Motor neuron (in vitro differentiated cells): ENCODE measurements at regions not wholly inside any gene's neighbourhood (a gene's known extent, or its start where the extent isn't known, plus 50 kb on each side); places are given as distances from the start of the nearest gene placed in this dataset.

Experiments used
- ATAC-seq, 8 experiments: fragments of 200-7000 bp; cut with Tn5 transposase; replicated peaks in 6 of 8; 2 replicates each; pipeline ENCODE4 v1.8.0; 2021; ENCODE audit warnings: mild to moderate bottlenecking in 8 of 8, moderate library complexity in 8 of 8
- H3K27ac ChIP-seq, 2 donors: fragments of 250-450 bp; sonication (Bioruptor Pico); 2 replicates each; pipeline ENCODE4 v1.9.0; 2021; ENCODE audit warnings: antibody characterized with exemption in 2 of 2, mild to moderate bottlenecking in 2 of 2, moderate library complexity in 1 of 2
- H3K4me1 ChIP-seq, 2 donors: fragments of 250-450 bp; sonication (Bioruptor Pico); replicated peaks in 1 of 2; 2 replicates each; pipeline ENCODE4 v1.6.1; 2021; ENCODE audit warnings: antibody characterized with exemption in 2 of 2, mild to moderate bottlenecking in 2 of 2, moderate library complexity in 1 of 2
- H3K4me3 ChIP-seq, 5 donors: fragments of 250-450 bp; sonication (Bioruptor Pico); 2 replicates each; pipeline ENCODE4 v1.9.0; 2021; ENCODE audit warnings: antibody characterized with exemption in 5 of 5, mild to moderate bottlenecking in 5 of 5, moderate library complexity in 4 of 5
- WGBS, 10 experiments: fragments of 450-650 bp; shearing (Covaris generic); methylation state at CpG; one replicate each; pipeline ENCODE4 v1.0.0; 2022; 5-methylcytosine and 5-hydroxymethylcytosine counted together
- in situ Hi-C, 9 experiments: fragments of 400-800 bp; cut with MboI; loops; one replicate each; pipeline ENCODE4 v1.15.0; 2021; ENCODE audit warnings: low sequenced_read_pairs in 9 of 9, low pct_unique_long_range_greater_than_20kb in 2 of 9; ENCODE audit not compliant: unreplicated experiment in 9 of 9

DNA sequence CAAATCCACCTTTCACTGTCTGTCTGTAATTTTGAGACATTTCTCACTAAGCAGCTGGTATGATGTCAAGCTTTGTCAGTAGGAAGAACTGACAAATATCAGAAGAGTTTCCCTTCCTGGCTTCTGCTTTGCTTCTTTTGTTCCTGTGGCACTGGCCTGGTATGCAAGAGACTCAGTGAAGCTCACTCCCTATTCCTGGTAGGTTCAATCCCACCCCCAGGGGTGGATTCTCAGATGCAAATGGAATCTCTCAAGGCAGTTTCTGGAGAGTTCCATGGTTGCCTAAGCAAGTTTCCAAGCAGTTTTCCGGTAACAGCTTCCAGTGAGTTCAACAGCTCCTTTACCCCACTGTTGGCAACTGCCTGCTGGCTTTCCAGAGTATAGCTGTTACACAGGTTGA lies 683.4 kb downstream of the PTPRC start:
- WGBS, 10 experiments = 33 to 100% (median 93%) methylated on average over 1 of the region's 1 CpG; no CpG with 5 or more reads in 4 of the 10 experiments
- Histone ChIP-seq H3K4me1 (no peaks in the 10 kb centered on the region), H3K27ac (no peak overlapping the region), H3K4me3 (no peak overlapping the region)
- in situ Hi-C loops = no loop called here
- peak in 2 of 8 experiments; percentile 84 to 99 for ATAC-seq

DNA sequence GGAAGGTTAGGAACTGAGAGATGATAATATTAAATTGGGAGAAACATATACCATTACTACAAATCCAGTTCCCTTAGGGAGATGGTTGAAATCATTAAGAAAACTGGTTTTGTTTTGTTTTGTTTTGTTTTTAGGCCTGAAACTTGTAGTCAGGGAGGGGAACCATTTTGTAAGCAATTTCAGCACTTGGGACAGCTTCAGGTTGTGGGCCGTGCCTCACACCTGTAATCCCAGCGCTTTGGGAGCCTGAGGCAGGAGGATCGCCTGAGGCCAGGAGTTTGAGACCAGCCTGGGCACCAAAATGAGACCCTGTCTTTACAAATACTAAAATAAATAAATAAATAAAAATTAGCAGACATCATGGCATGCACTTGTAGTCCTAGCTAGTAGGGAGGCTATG lies 694.3 kb upstream of the NR5A2 start:
- H3K27ac ChIP-seq = no peak overlapping the region
- in situ Hi-C loops = no loop called here
- 17 to 100% (median 94%) methylated on average over 1 to 3 of the region's 3 CpGs; no CpG with 5 or more reads in 2 of the 10 experiments for WGBS, 10 experiments
- H3K4me1 ChIP-seq = peaks cover 3 to 7% of the 10 kb centered on the region in 2 donors
- H3K4me3 ChIP-seq = no peak overlapping the region
- ATAC-seq = no peak

DNA sequence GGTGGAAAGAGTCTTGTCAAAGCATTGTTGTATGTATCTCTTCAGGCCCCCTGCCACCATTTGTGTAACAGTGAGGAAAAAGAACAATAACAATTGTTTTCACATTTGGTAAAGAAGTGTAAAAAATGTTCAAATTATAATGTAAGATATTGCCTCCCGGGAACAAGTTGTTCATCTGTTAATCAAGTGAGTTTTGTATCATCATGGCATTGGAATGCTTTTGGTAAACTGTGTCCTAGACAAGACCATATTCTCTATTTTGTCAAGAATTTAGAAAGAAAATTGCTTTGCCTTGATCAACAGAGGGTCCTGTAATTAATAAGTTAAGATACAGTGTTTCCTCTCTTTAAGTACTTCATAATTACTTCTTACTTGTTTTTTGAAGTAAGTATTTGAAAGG lies 692.0 kb upstream of the NR5A2 start:
- WGBS, 10 experiments = 0 to 100% (median 72%) methylated on average over 1 of the region's 1 CpG

DNA sequence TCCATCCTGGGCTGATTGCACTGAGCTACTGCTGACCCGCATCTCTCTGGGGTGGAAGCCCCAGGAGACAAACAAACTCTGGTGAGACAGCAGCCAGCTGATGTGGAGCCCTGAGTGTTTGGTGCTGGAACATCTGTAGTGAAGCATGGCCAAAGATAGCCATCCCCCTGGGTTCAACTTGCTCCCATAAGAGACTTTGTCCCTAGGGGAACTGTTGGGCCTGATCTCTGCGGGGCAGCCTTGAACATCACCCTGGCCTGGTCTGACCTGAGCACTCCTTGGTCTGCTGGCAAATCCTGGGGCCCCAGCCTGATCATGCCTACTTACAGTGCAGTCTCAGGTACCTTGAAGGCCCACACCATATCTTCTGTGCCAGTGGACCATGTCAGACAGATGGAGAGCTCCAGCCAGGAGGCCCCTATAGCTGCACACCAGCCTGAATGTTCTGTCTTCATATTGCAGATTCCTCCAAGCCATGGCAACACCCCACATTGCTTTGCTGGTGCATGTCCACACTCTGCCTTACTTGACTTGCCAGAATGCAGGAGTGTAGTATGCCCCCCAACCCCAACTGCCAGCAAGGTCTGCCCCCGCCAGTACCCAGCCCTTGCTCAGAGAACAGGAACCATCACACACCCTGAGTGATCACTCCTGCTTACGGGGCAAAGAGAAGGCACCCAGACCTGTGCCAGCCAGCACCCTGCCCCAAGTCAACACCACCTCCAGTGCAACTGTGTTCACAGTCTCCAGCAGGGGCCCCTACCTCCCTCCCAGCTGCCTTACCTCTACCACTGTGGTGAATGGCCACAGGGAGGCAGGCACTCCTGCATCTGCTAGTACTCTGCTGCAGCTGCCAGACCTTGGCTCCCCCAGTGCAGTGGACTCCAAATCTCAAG lies 690.5 kb upstream of the NR5A2 start:
- in situ Hi-C loops = no loop called here
- H3K27ac ChIP-seq = no peak overlapping the region
- H3K4me1 ChIP-seq = peaks cover 3 to 7% of the 10 kb centered on the region in 2 donors
- WGBS, 10 experiments = 90 to 100% (median 95%) methylated on average over 1 to 3 of the region's 4 CpGs; no CpG with 5 or more reads in 6 of the 10 experiments
- no peak for ATAC-seq
- H3K4me3 ChIP-seq = no peak overlapping the region

More for the DNA sequence above, 692.0 kb upstream of the NR5A2 start:
- Histone ChIP-seq H3K4me3 (no peak overlapping the region), H3K27ac (no peak overlapping the region), H3K4me1 (peaks cover 3 to 7% of the 10 kb centered on the region in 2 donors)
- in situ Hi-C loops = no loop called here
- ATAC-seq = no peak

DNA sequence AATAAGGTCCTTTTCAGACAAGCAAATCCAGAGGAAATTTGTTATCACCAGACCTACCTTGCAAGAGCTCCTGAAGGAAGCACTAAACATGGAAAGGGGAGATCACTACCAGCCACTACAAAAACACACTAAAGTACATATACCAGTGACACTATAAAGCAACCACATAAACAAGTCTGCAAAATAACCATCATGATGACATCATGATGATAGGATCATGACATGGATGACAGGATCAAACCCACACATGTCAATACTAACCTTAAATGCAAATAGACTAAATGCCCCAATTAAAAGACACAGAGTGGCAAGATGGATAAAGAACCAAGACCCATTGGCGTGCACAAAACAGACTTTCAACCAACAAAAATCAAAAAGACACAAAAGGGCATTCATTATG lies 688.8 kb upstream of the NR5A2 start:
- peaks cover 3 to 7% of the 10 kb centered on the region in 2 donors for H3K4me1 ChIP-seq
- ATAC-seq = no peak
- no peak overlapping the region for H3K4me3 ChIP-seq
- in situ Hi-C loops = no loop called here
- 0 to 92% (median 79%) methylated on average over 1 of the region's 1 CpG; no CpG with 5 or more reads in 3 of the 10 experiments for WGBS, 10 experiments
- H3K27ac ChIP-seq = no peak overlapping the region

DNA sequence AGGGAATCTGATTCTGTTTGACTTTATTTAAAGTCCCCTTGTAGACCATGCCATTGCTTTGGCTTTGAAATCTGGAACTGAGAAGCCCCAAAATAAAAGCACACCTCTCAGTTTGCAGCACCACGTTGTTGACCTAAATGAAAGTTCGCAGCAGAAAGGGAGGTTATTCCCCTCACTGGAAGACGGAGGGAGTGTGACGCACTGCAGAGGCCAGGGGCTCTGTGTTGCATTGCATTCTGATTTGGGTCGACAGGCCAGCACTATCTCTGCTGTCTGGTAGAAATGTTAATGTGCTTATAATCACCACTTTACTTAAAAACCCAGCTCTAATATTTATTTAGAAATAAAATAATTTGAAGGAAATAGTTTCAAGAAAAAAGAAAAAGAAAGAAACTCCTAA lies 675.2 kb upstream of the NR5A2 start:
- no peak for ATAC-seq
- Histone ChIP-seq H3K27ac (no peak overlapping the region), H3K4me1 (no peaks in the 10 kb centered on the region), H3K4me3 (no peak overlapping the region)
- WGBS, 10 experiments = 0 to 83% (median 62%) methylated on average over 1 to 5 of the region's 5 CpGs; no CpG with 5 or more reads in 1 of the 10 experiments
- in situ Hi-C loops = no loop called here

DNA sequence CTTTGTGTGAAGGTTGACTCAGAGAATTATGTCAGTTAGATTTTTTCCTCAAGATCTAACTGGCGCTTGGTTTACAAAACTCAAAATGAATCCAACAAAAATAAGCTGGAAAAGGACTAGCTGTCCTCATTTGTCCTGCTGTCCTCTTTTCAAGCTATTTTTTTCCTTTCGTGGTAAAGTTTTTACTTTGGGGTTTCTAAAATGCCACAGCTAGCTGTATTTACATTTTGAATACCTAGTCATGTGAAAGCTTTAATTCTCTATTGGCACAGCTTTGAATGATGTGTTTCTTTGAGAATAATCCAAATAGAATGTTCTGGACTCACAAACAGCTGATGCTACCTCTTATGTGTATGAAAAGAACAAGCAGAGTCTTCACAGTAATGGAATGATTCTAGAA lies 673.6 kb upstream of the NR5A2 start:
- in situ Hi-C loops = no loop called here
- ATAC-seq = no peak
- WGBS, 10 experiments = 14 to 89% (median 68%) methylated on average over 2 of the region's 2 CpGs; no CpG with 5 or more reads in 1 of the 10 experiments
- H3K27ac ChIP-seq = no peak overlapping the region
- H3K4me3 ChIP-seq = no peak overlapping the region
- H3K4me1 ChIP-seq = no peaks in the 10 kb centered on the region

DNA sequence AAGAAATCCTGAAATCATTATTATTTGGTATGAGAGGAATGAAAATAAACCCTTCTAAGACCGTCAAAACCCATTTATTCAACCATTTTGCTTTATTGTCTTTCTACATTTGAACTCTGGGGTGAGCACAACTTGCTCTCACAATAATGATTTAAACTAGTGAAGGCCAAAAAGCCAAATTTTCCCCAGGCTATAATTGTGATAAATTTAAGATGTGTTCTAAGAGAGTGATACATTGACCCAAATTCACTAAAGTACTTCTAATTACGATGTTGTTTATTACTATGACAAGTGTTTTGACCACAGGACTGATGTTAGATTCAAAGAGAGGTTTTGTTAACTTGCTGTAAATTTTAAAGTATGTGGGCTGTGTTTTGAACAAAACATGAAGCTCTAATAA lies 670.9 kb upstream of the NR5A2 start:
- 6 to 83% (median 54%) methylated on average over 1 to 2 of the region's 2 CpGs; no CpG with 5 or more reads in 2 of the 10 experiments for WGBS, 10 experiments
- H3K4me1 ChIP-seq = no peaks in the 10 kb centered on the region
- no peak for ATAC-seq
- H3K27ac ChIP-seq = no peak overlapping the region
- in situ Hi-C loops = no loop called here
- no peak overlapping the region for H3K4me3 ChIP-seq

DNA sequence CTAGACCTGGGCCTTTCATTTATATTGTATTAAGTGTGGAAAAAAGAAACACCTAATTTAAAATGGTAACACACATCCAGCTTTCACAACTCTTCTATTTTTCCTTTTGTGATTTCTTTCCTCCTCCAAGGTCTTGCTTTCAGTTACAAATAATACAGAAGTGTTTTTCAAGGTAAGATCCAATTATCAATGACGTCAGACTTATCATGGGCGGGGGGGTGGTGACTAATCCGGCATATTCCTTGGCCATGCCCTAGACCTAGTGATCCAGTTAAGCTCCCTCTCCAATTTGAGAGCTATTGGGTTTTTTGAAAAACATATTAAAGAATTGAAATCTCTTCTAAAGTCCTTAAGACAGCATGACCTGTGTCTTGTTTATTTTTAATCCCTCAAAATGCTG lies 669.9 kb upstream of the NR5A2 start:
- no peaks in the 10 kb centered on the region for H3K4me1 ChIP-seq
- H3K4me3 ChIP-seq = no peak overlapping the region
- 31 to 100% (median 82%) methylated on average over 1 to 3 of the region's 3 CpGs for WGBS, 10 experiments
- no peak overlapping the region for H3K27ac ChIP-seq
- no peak for ATAC-seq
- in situ Hi-C loops = no loop called here

DNA sequence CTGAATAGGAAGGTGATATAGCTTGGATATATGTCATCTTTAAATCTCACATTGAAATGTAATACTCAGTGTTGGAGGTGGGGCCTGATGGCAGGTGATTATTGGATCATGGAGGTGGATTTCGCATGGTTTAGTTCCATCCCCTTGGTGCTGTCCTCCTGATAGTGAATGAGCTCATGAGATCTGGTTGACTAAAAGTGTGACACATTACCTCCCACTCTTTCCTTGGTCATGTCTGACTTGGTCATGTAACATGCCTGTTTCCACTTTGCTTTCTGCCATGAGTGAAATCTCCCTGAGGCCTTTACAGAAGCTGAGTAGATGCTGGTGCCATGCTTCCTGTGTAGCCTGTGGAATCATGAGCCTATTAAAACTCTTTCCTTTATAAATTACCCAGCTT lies 664.5 kb upstream of the NR5A2 start:
- H3K27ac ChIP-seq = no peak overlapping the region
- WGBS, 10 experiments = 17 to 100% (median 100%) methylated on average over 1 of the region's 1 CpG; no CpG with 5 or more reads in 4 of the 10 experiments
- no peak overlapping the region for H3K4me3 ChIP-seq
- in situ Hi-C loops = no loop called here
- no peaks in the 10 kb centered on the region for H3K4me1 ChIP-seq
- no peak for ATAC-seq

DNA sequence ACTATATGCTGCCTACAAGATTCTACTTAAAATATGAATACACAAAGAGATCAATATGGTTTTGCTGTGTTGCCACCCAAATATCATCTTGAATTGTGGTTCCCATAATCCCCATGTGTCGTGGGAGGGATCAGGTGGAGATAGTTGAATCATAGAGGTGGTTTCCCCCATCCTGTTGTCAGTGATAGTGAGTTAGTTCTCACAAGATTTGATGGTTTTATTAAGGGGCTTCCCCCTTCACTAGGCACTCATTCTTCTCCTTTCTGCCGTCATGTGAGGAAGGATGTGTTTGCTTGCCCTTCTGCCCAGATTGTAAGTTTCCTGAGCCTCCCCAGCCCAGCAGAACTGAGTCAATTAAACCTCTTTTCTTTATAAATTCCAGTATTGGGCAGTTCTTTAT lies 654.4 kb upstream of the NR5A2 start:
- 0 to 100% (median 80%) methylated on average over 1 to 2 of the region's 2 CpGs; no CpG with 5 or more reads in 1 of the 10 experiments for WGBS, 10 experiments
- Histone ChIP-seq H3K27ac (no peak overlapping the region), H3K4me3 (no peak overlapping the region), H3K4me1 (no peaks in the 10 kb centered on the region)
- ATAC-seq = no peak
- in situ Hi-C loops = no loop called here

DNA sequence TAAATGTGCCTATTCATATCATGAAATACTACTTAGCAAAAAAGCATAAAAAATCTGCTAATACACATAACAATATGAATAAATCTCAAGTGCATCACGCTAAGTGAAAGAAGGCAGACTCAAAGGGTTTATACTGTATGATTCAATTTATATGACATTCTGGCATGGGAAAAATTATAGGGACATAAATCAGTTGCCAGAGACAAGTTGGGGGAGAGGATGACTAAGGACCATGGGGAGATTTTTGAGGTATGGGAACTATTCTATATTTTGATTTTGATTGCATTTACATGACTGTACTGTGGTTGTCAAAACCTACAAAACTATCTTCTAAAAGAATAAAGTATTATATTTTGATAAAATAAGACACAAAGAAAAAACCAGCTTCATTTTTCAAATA lies 650.3 kb upstream of the NR5A2 start:
- in situ Hi-C loops = no loop called here
- 25 to 100% (median 100%) methylated on average over 1 of the region's 1 CpG; no CpG with 5 or more reads in 1 of the 10 experiments for WGBS, 10 experiments
- Histone ChIP-seq H3K27ac (no peak overlapping the region), H3K4me3 (no peak overlapping the region), H3K4me1 (no peaks in the 10 kb centered on the region)
- ATAC-seq = no peak

DNA sequence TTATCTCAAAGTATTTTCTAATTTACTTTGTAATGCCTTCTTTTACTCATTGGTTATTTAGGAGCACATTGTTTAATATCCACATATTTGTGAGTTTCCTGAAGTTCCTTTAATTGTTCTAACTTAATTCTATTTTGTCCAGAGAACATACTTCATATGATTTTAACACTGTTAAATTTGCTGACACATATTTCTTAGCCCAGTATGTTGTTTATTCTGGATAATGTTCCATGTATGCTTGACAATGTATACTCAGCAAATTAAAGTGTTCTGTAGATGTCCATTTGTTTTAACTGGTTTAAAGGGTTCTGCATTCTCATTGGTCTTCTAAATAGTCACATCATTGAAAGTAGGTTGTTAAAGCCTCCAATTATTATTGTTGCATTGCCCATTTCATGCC lies 643.7 kb upstream of the NR5A2 start:
- Histone ChIP-seq H3K4me3 (no peak overlapping the region), H3K27ac (no peak overlapping the region), H3K4me1 (no peaks in the 10 kb centered on the region)
- in situ Hi-C loops = no loop called here
- no peak for ATAC-seq

DNA sequence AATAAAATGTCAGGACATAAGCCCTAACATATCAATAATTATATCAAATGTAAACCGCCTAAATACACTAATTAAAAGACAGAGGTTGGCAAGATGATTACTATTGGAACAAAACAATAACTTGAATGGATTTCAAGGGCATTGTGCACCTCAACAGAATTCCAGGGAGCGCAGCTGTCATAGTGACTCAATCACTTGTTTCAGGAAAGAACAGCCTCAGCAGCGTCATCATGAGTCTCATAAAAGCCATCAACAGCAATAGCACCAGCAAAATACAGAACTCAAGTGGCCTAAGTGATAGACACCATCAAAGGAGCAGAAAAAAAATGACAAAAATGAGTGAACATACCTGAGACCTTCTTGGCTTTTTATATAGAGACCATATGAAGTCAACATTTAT lies 632.7 kb upstream of the NR5A2 start:
- in situ Hi-C loops = no loop called here
- Histone ChIP-seq H3K27ac (no peak overlapping the region), H3K4me1 (no peaks in the 10 kb centered on the region), H3K4me3 (no peak overlapping the region)
- 35 to 97% (median 83%) methylated on average over 1 to 3 of the region's 3 CpGs for WGBS, 10 experiments
- ATAC-seq = no peak
